Tibial artery (tissue), 4 donors: ENCODE measurements at regions not wholly inside any gene's neighbourhood (a gene's known extent, or its start where the extent isn't known, plus 50 kb on each side); places are given as distances from the start of the nearest gene placed in this dataset.

Experiments
- DNase-seq, 2 donors: peaks; one replicate each; pipeline ENCODE4 v3.0.0-alpha.2; 2019
- H3K27ac ChIP-seq, 2 donors: fragments of 200-600 bp; sonication (generic) in 1 of 2; 1 replicate in 1 of 2; 2 replicates in 1 of 2; pipeline ENCODE4 v1.5.1; 2018 to 2019; ENCODE audit warnings: mild to moderate bottlenecking in 1 of 2
- H3K27me3 ChIP-seq, 2 donors: fragments of 200-600 bp; sonication (generic) in 1 of 2; one replicate each; pipeline versions ENCODE4 v1.5.1 to v1.6.0; 2016 to 2019
- H3K36me3 ChIP-seq, 3 donors: fragments of 200-600 bp; sonication (generic) in 2 of 3; one replicate each; pipeline ENCODE4 v1.5.1; 2016 to 2019; ENCODE audit warnings: mild to moderate bottlenecking in 2 of 3
- H3K4me1 ChIP-seq, 4 donors: fragments of 200-600 bp; sonication (generic) in 2 of 4; 1 replicate in 3 of 4; 2 replicates in 1 of 4; pipeline ENCODE4 v1.5.1; 2016 to 2019
- H3K4me3 ChIP-seq, 2 donors: fragments of 200-600 bp; sonication (generic) in 1 of 2; 1 replicate in 1 of 2; 2 replicates in 1 of 2; pipeline ENCODE4 v1.5.1; 2018 to 2019; ENCODE audit warnings: mild to moderate bottlenecking in 2 of 2
- H3K9me3 ChIP-seq, 3 donors: fragments of 200-600 bp; sonication (generic) in 1 of 3; one replicate each; pipeline ENCODE4 v1.5.1; 2016 to 2019
- intact Hi-C: fragments of 100-400 bp; cut with DNase I; formaldehyde crosslinking; loops from one replicate; pipeline ENCODE4 v1.15.0; 2023; ENCODE audit warnings: low total_unique reads
- TF ChIP-seq, protein P1 (sequence below), 2 experiments: fragments of 200-600 bp in 1 of 2; fragments of 450-650 bp in 1 of 2; IDR thresholded peaks; one replicate each; pipeline ENCODE4 v1.5.1; 2017 to 2019; ENCODE audit warnings: antibody characterized with exemption in 2 of 2, mild to moderate bottlenecking in 1 of 2, moderate library complexity in 1 of 2

DNA sequence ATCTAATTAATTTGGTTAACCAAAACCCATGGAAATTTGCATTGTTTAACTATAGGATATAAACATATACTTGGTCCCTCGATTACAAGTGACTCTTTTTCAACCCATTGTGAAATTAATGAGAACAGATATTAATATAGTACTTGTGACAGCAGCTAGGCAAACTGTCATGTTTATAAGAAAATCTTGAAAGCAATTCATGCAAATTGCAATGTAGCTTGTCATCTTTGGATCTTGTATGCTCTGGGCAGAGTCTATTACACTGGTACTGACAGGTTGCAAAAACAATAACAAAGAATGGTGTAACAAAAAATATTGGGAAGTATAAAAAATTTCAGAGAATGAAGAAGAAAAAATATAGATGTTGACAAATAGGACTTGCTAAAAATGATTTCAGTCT lies 941.0 kb downstream of the DNAH5 start:
- no peaks in the 10 kb centered on the region for H3K36me3 ChIP-seq
- no peak for DNase-seq
- H3K27ac ChIP-seq = no peak overlapping the region
- H3K4me3 ChIP-seq = no peak overlapping the region
- intact Hi-C loops = no loop called here
- TF ChIP-seq, protein P1, sequence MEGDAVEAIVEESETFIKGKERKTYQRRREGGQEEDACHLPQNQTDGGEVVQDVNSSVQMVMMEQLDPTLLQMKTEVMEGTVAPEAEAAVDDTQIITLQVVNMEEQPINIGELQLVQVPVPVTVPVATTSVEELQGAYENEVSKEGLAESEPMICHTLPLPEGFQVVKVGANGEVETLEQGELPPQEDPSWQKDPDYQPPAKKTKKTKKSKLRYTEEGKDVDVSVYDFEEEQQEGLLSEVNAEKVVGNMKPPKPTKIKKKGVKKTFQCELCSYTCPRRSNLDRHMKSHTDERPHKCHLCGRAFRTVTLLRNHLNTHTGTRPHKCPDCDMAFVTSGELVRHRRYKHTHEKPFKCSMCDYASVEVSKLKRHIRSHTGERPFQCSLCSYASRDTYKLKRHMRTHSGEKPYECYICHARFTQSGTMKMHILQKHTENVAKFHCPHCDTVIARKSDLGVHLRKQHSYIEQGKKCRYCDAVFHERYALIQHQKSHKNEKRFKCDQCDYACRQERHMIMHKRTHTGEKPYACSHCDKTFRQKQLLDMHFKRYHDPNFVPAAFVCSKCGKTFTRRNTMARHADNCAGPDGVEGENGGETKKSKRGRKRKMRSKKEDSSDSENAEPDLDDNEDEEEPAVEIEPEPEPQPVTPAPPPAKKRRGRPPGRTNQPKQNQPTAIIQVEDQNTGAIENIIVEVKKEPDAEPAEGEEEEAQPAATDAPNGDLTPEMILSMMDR (IDR thresholded peaks at IDR 0.05) = no peak
- no peaks in the 10 kb centered on the region for H3K9me3 ChIP-seq
- H3K4me1 ChIP-seq = no peaks in the 10 kb centered on the region
- no peaks in the 10 kb centered on the region for H3K27me3 ChIP-seq

DNA sequence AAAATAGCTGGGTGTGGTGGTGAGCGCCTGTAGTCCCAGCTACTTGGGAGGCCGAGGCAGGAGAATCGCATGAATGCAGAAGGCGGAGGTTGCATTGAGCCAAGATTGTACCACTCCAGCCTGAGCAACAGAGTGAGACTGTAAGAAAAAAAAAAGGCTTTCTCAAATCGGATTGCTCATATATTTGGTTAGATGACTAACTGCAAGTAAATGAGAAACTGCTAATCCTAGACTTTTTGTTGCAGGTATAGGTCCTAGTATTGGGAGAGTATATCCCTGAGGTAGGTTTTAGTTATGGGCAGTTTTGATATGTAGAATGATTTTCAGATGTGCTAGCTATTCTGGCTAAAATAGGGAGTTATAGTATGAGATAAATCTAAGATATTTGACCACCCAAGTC lies 944.8 kb downstream of the DNAH5 start:
- H3K36me3 ChIP-seq = no peaks in the 10 kb centered on the region
- no peak for DNase-seq
- no peaks in the 10 kb centered on the region for H3K4me1 ChIP-seq
- no peak overlapping the region for H3K4me3 ChIP-seq
- no peaks in the 10 kb centered on the region for H3K27me3 ChIP-seq
- TF ChIP-seq, protein P1 (IDR thresholded peaks at IDR 0.05) = no peak
- H3K27ac ChIP-seq = no peak overlapping the region
- intact Hi-C loops = loop anchor here (5.0 kb wide), 1 partner anchor 1222 kb away; no protein-coding TSS in a partner anchor
- H3K9me3 ChIP-seq = no peaks in the 10 kb centered on the region

DNA sequence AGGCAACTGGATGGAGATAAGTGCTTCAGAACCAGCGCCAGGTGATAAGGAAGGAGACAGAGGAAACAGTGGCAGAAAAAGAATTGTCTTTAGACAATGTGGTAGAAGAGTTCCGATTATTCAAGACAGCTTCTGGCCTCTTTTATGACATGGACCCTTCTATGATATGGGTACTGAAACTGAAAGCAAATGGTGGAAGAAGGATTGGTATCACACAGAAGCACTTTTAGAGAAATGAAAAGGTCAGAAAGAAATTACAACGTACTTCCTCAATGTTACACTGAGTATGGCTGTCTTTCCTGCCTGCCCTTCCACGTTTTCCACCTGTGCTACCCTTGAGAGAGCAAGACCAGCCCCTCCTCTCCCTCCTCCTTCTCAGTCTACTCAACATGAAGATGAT lies 959.3 kb downstream of the DNAH5 start:
- intact Hi-C loops = no loop called here
- Histone ChIP-seq H3K27me3 (no peaks in the 10 kb centered on the region), H3K4me3 (no peak overlapping the region), H3K36me3 (no peaks in the 10 kb centered on the region), H3K4me1 (no peaks in the 10 kb centered on the region), H3K9me3 (no peaks in the 10 kb centered on the region), H3K27ac (no peak overlapping the region)
- DNase-seq = no peak
- TF ChIP-seq, protein P1 (IDR thresholded peaks at IDR 0.05) = no peak

DNA sequence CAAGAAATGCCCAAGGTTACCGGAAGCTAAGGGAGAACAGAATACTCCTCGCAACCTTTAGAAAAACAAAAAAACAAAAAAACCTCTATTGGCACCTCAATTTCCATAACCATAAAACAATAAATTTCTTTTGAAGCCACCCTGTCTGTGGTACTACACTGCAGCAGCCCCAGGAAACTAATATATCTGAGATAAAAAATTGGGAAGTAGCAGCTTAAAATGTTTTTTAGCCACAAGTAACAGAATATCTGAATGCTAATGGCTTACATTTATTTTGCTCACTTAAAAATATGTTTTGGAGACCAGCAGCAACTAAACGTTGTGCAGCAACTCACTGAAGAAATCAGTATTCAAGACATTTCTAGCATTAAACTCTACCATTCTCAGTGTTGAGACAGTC lies 969.6 kb downstream of the DNAH5 start:
- no peak overlapping the region for H3K27ac ChIP-seq
- H3K4me3 ChIP-seq = no peak overlapping the region
- H3K36me3 ChIP-seq = no peaks in the 10 kb centered on the region
- DNase-seq = no peak
- intact Hi-C loops = no loop called here
- H3K27me3 ChIP-seq = no peaks in the 10 kb centered on the region
- no peaks in the 10 kb centered on the region for H3K9me3 ChIP-seq
- TF ChIP-seq, protein P1 (IDR thresholded peaks at IDR 0.05) = no peak
- H3K4me1 ChIP-seq = no peaks in the 10 kb centered on the region

DNA sequence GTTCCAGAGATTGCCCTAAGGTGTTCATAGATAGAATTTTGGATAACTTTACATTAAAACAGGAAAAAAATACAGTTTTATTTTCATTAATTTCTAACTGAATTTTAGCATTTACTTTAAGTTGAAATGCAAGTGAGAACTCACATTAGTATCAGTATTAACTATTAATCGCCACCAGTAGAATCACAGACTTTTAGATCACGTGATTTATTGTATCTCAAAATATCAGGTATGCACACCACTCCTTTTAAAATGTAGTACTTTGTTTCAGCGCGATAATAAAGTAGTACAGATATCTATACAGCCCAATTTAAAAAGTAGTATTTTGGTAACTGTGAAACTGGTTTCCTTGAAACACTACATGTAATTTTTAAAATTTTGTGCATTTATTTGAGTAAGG lies 978.7 kb downstream of the DNAH5 start:
- H3K36me3 ChIP-seq = no peaks in the 10 kb centered on the region
- TF ChIP-seq, protein P1 (IDR thresholded peaks at IDR 0.05) = no peak
- no peaks in the 10 kb centered on the region for H3K9me3 ChIP-seq
- no peaks in the 10 kb centered on the region for H3K27me3 ChIP-seq
- intact Hi-C loops = no loop called here
- no peak overlapping the region for H3K27ac ChIP-seq
- no peaks in the 10 kb centered on the region for H3K4me1 ChIP-seq
- no peak overlapping the region for H3K4me3 ChIP-seq
- no peak for DNase-seq

DNA sequence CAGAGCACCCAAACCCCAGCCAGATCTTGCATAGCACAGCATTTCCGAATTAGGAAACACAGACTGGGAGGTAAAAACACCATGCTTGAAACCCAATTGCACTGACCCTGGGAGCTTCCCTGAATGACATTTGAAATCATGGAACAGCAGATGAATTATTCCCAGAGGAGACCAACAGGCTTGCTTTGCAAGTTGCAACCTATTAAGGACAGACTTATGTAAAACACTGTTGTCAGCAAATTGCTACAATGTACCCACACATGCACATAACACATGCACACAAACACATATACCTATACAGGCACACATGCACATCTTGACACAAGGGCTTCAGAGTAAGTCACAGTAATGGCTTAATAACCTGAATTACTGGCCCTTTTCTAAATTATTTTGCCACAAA lies 984.8 kb downstream of the DNAH5 start:
- no peak overlapping the region for H3K4me3 ChIP-seq
- no peak overlapping the region for H3K27ac ChIP-seq
- no peaks in the 10 kb centered on the region for H3K9me3 ChIP-seq
- no peaks in the 10 kb centered on the region for H3K4me1 ChIP-seq
- TF ChIP-seq, protein P1 (IDR thresholded peaks at IDR 0.05) = no peak
- intact Hi-C loops = no loop called here
- no peaks in the 10 kb centered on the region for H3K27me3 ChIP-seq
- DNase-seq = no peak
- no peaks in the 10 kb centered on the region for H3K36me3 ChIP-seq
